Hepatic stellate cell (primary cell): ENCODE measurements at regions not wholly inside any gene's neighbourhood (a gene's known extent, or its start where the extent isn't known, plus 50 kb on each side); places are given as distances from the start of the nearest gene placed in this dataset.

ENCODE experiments used
- DNase-seq: peaks from one replicate; pipeline ENCODE4 v3.0.0; 2011; ENCODE audit warnings: low spot score

GRCh38 chr12:118851891-118852290, 129.4 kb upstream of the SRRM4 start:
- DNase-seq = no peak

GRCh38 chr12:118853634-118854033, 127.7 kb upstream of the SRRM4 start:
- no peak for DNase-seq

- DNase-seq = no peak
Observed at GRCh38 chr12:118855858-118856257, 125.5 kb upstream of the SRRM4 start.

- no peak for DNase-seq
Observed at GRCh38 chr12:118866346-118866745, 115.0 kb upstream of the SRRM4 start.

GRCh38 chr12:118870551-118870950, 110.8 kb upstream of the SRRM4 start:
- DNase-seq = no peak

GRCh38 chr12:118874698-118875548, 106.4 kb upstream of the SRRM4 start:
- no peak for DNase-seq

- no peak for DNase-seq
Observed at GRCh38 chr12:118880720-118881493, 100.4 kb upstream of the SRRM4 start.

GRCh38 chr12:118884226-118884625, 97.1 kb upstream of the SRRM4 start:
- no peak for DNase-seq

GRCh38 chr12:118900993-118901392, 80.3 kb upstream of the SRRM4 start:
- DNase-seq = no peak

GRCh38 chr12:118908811-118909210, 72.5 kb upstream of the SRRM4 start:
- DNase-seq = no peak

- no peak for DNase-seq
Observed at GRCh38 chr12:118912697-118913270, 68.6 kb upstream of the SRRM4 start.

GRCh38 chr12:118921761-118922160, 59.6 kb upstream of the SRRM4 start:
- no peak for DNase-seq

GRCh38 chr12:118922405-118922804, 58.9 kb upstream of the SRRM4 start:
- DNase-seq = no peak

GRCh38 chr12:118925407-118925806, 55.9 kb upstream of the SRRM4 start:
- no peak for DNase-seq

GRCh38 chr12:118925826-118926225, 55.5 kb upstream of the SRRM4 start:
- no peak for DNase-seq
